AG04450 (cell line): ENCODE measurements at regions not wholly inside any gene's neighbourhood (a gene's known extent, or its start where the extent isn't known, plus 50 kb on each side); places are given as distances from the start of the nearest gene placed in this dataset.

ENCODE experiments used
- CTCF ChIA-PET: fragments of 300-600, 350-600 bp; formaldehyde crosslinking; extraction: SDS; loops from one replicate; lab custom pipeline; 2022; ENCODE audit warnings: antibody characterized with exemption, inconsistent platforms; lab: Charles Lee
- POLR2A ChIA-PET: fragments of 350-600 bp; formaldehyde crosslinking; extraction: SDS; loops from one replicate; lab custom pipeline; 2021; ENCODE audit warnings: antibody characterized with exemption, inconsistent platforms; lab: Yijun Ruan, JAX
- DNase-seq: peaks from one replicate; pipeline ENCODE4 v3.0.0-alpha.2; 2011; ENCODE audit warnings: low read depth, low spot score
- H3K27ac ChIP-seq: one replicate; pipeline ENCODE4 v1.5.1; 2012; ENCODE audit warnings: low read depth, low read length, control low read depth
- H3K27me3 ChIP-seq: one replicate; pipeline ENCODE4 v1.6.0; 2012; ENCODE audit warnings: low read length; ENCODE audit not compliant: control insufficient read depth, insufficient read depth
- H3K4me3 ChIP-seq: 2 replicates; pipeline ENCODE4 v1.5.1; 2011; ENCODE audit warnings: mild to moderate bottlenecking, low read depth, low read length, control low read depth
- H3K9me3 ChIP-seq: 2 replicates; pipeline ENCODE4 v1.5.1; 2012; ENCODE audit warnings: low read length; ENCODE audit not compliant: control insufficient read depth, insufficient read depth
- CTCF ChIP-seq: IDR thresholded peaks from 2 replicates; pipeline ENCODE4 v1.5.1; 2011; ENCODE audit warnings: low read depth, low read length, control low read depth, inconsistent platforms

- H3K27ac ChIP-seq, result no peak overlapping the region
- no peaks in the 10 kb centered on the region; the same call in 1 of the 2 replicates for H3K9me3 ChIP-seq
- CTCF ChIA-PET, result no interaction called here
- H3K4me3 ChIP-seq, result no peak overlapping the region
- no peak for TF ChIP-seq CTCF
- POLR2A ChIA-PET, result no interaction called here
- DNase-seq, result no peak
- no peaks in the 10 kb centered on the region for H3K27me3 ChIP-seq
Observed at GRCh38 chr4:131159261-131159660, 1989.8 kb upstream of the PCDH10 start.

GRCh38 chr4:131192318-131192717 lies 1956.8 kb upstream of the PCDH10 start:
- no peak for TF ChIP-seq CTCF
- Histone ChIP-seq H3K27me3 (no peaks in the 10 kb centered on the region), H3K4me3 (no peak overlapping the region), H3K9me3 (no peaks in the 10 kb centered on the region; the same call in 1 of the 2 replicates), H3K27ac (no peak overlapping the region)
- ChIA-PET POLR2A (no interaction called here), CTCF (no interaction called here)
- DNase-seq, result no peak

GRCh38 chr4:131207589-131207988 lies 1941.5 kb upstream of the PCDH10 start:
- no peak overlapping the region for H3K27ac ChIP-seq
- H3K27me3 ChIP-seq, result no peaks in the 10 kb centered on the region
- ChIA-PET POLR2A (no interaction called here), CTCF (no interaction called here)
- DNase-seq, result no peak
- H3K4me3 ChIP-seq, result no peak overlapping the region
- TF ChIP-seq CTCF, result no peak
- H3K9me3 ChIP-seq, result no peaks in the 10 kb centered on the region; the same call in 1 of the 2 replicates

- CTCF ChIA-PET, result no interaction called here
Observed at GRCh38 chr4:131248314-131248713, 1900.8 kb upstream of the PCDH10 start.

GRCh38 chr4:131251321-131251720 lies 1897.8 kb upstream of the PCDH10 start:
- CTCF ChIA-PET, result no interaction called here

More at GRCh38 chr4:131248314-131248713, 1900.8 kb upstream of the PCDH10 start:
- DNase-seq, result no peak
- TF ChIP-seq CTCF, result no peak
- H3K27me3 ChIP-seq, result no peaks in the 10 kb centered on the region
- POLR2A ChIA-PET, result no interaction called here
- H3K9me3 ChIP-seq, result no peaks in the 10 kb centered on the region
- no peak overlapping the region for H3K27ac ChIP-seq
- no peak overlapping the region for H3K4me3 ChIP-seq

More at GRCh38 chr4:131251321-131251720, 1897.8 kb upstream of the PCDH10 start:
- H3K27me3 ChIP-seq, result no peaks in the 10 kb centered on the region
- no peak for DNase-seq
- TF ChIP-seq CTCF, result no peak
- POLR2A ChIA-PET, result no interaction called here
- no peak overlapping the region for H3K27ac ChIP-seq
- H3K4me3 ChIP-seq, result no peak overlapping the region
- H3K9me3 ChIP-seq, result no peaks in the 10 kb centered on the region
